ENCODE measurements at regions not wholly inside any gene's neighbourhood (a gene's known extent, or its start where the extent isn't known, plus 50 kb on each side); places are given as distances from the start of the nearest gene placed in this dataset.

DNA sequence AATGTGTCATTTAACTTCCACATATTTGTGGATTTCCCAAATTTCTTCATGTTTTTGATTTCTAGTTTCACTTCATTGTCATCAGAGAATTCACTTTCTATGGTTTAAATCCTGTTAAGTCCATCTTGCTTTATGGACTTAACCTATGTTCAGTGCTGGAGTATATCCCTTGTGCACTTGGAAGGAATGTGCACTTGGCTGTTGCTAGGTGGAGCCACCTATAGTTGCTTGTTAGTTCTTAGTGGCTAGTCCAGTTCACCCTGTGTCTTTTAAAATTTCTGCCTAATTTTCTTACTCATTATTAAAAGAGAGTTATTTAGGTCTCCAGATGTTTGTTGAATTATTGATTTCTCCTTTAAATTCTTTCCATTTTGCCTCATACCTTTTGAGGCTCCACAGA is 1472.5 kb upstream of the CDH6 start:
- Histone ChIP-seq H3K27me3 (no peaks in the 10 kb centered on the region), H3K4me3 (no peak overlapping the region), H3K4me1 (no peaks in the 10 kb centered on the region), H3K27ac (replicated peaks in 1 of 4) (no peak overlapping the region), H3K9me3 (no peaks in the 10 kb centered on the region), H3K36me3 (no peaks in the 10 kb centered on the region)
- TF ChIP-seq POLR2A (IDR thresholded peaks at IDR 0.05; ENCODE audit: low read depth) = no peak
- no peak for TF ChIP-seq CTCF (IDR thresholded peaks at IDR 0.05)
- no peak for TF ChIP-seq EP300 (IDR thresholded peaks at IDR 0.05)
- no peak for TF ChIP-seq POLR2AphosphoS5 (IDR thresholded peaks at IDR 0.05)
- DNase-seq (ENCODE audit: extremely low spot score) = no peak
- intact Hi-C loops (cut with DNase I) = no loop called here

- Histone ChIP-seq H3K36me3 (no peaks in the 10 kb centered on the region), H3K27ac (replicated peaks in 1 of 4) (no peak overlapping the region), H3K4me3 (no peak overlapping the region), H3K4me1 (no peaks in the 10 kb centered on the region), H3K9me3 (no peaks in the 10 kb centered on the region), H3K27me3 (no peaks in the 10 kb centered on the region)
- DNase-seq (ENCODE audit: extremely low spot score) = no peak
- no peak for TF ChIP-seq EP300 (IDR thresholded peaks at IDR 0.05)
- no peak for TF ChIP-seq POLR2A (IDR thresholded peaks at IDR 0.05; ENCODE audit: low read depth)
- TF ChIP-seq POLR2AphosphoS5 (IDR thresholded peaks at IDR 0.05) = no peak
- TF ChIP-seq CTCF (IDR thresholded peaks at IDR 0.05) = no peak
- WGBS = 54% methylated on average over 3 of the region's 3 CpGs
- intact Hi-C loops (cut with DNase I) = no loop called here
Observed at GRCh38 chr5:29719171-29719570, 1474.3 kb upstream of the CDH6 start.

- no peak for DNase-seq (ENCODE audit: extremely low spot score)
- TF ChIP-seq CTCF (IDR thresholded peaks at IDR 0.05) = no peak
- no peak for TF ChIP-seq EP300 (IDR thresholded peaks at IDR 0.05)
- no peak for TF ChIP-seq POLR2AphosphoS5 (IDR thresholded peaks at IDR 0.05)
- TF ChIP-seq POLR2A (IDR thresholded peaks at IDR 0.05; ENCODE audit: low read depth) = no peak
- Histone ChIP-seq H3K4me3 (no peak overlapping the region), H3K36me3 (no peaks in the 10 kb centered on the region), H3K27ac (replicated peaks in 1 of 4) (no peak overlapping the region), H3K4me1 (no peaks in the 10 kb centered on the region), H3K27me3 (no peaks in the 10 kb centered on the region), H3K9me3 (no peaks in the 10 kb centered on the region)
- intact Hi-C loops (cut with DNase I) = no loop called here
Observed at GRCh38 chr5:29715167-29715566, 1478.3 kb upstream of the CDH6 start.

DNA sequence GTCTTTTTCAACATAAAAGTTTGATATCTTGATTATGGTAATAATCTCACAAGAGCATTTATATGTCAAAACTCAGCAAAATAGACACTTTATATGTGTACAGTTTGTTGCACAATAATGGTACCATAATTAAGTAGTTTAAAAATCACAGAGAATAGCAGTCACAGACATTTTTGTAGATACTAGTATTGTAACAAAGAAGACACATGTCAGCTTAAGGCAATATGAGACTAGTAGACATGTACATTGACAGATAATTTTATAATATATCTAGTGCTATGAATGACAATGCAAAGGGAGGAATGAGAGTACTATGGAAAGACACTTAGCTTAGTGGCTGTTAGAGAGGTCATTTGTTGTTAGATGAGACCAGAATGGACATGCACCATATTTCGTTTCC is 1490.6 kb upstream of the CDH6 start:
- Histone ChIP-seq H3K27ac (replicated peaks in 1 of 4) (no peak overlapping the region), H3K4me3 (no peak overlapping the region), H3K9me3 (peaks cover 0 to 5% (median 0%) of the 10 kb centered on the region in 4 donors), H3K4me1 (no peaks in the 10 kb centered on the region), H3K27me3 (no peaks in the 10 kb centered on the region), H3K36me3 (no peaks in the 10 kb centered on the region)
- TF ChIP-seq CTCF (IDR thresholded peaks at IDR 0.05) (no peak), POLR2AphosphoS5 (IDR thresholded peaks at IDR 0.05) (no peak), EP300 (IDR thresholded peaks at IDR 0.05) (no peak), POLR2A (IDR thresholded peaks at IDR 0.05; ENCODE audit: low read depth) (no peak)
- DNase-seq (ENCODE audit: extremely low spot score) = no peak
- WGBS = 72% methylated on average over 1 of the region's 1 CpG
- intact Hi-C loops (cut with DNase I) = no loop called here

- WGBS = 85% methylated on average over 4 of the region's 4 CpGs
- H3K9me3 ChIP-seq = peaks cover 0 to 5% (median 0%) of the 10 kb centered on the region in 4 donors
- no peak overlapping the region for H3K27ac ChIP-seq (replicated peaks in 1 of 4)
- no peaks in the 10 kb centered on the region for H3K27me3 ChIP-seq
- no peak overlapping the region for H3K4me3 ChIP-seq
- TF ChIP-seq POLR2AphosphoS5 (IDR thresholded peaks at IDR 0.05) (no peak), CTCF (IDR thresholded peaks at IDR 0.05) (no peak), POLR2A (IDR thresholded peaks at IDR 0.05; ENCODE audit: low read depth) (no peak), EP300 (IDR thresholded peaks at IDR 0.05) (no peak)
- no peaks in the 10 kb centered on the region for H3K4me1 ChIP-seq
- H3K36me3 ChIP-seq = no peaks in the 10 kb centered on the region
- intact Hi-C loops (cut with DNase I) = no loop called here
- DNase-seq (ENCODE audit: extremely low spot score) = no peak
Observed at GRCh38 chr5:29701600-29701999, 1491.9 kb upstream of the CDH6 start.
